NCI-H345 (cell line): ENCODE measurements at regions not wholly inside any gene's neighbourhood (a gene's known extent, or its start where the extent isn't known, plus 50 kb on each side); places are given as distances from the start of the nearest gene placed in this dataset.
"Not testable (repeated sequence)": the region's sequence is repeated elsewhere in the genome, so short reads cannot be mapped to it uniquely, and the experiment has no call there.

Experiments
- DNase-seq: peaks from one replicate; lab custom pipeline; 2025; lab: John Stamatoyannopoulos, UW

- DNase-seq = no peak
These were observed 327.6 kb upstream of the HTR1E start for GRCh38 chr6:86609549-86610388.

- not testable (repeated sequence) for DNase-seq
These were observed 334.0 kb upstream of the HTR1E start for GRCh38 chr6:86603364-86603763.

GRCh38 chr6:86602093-86602492 is 335.2 kb upstream of the HTR1E start:
- DNase-seq = not testable (repeated sequence)

GRCh38 chr6:86598969-86599368 is 338.4 kb upstream of the HTR1E start:
- not testable (repeated sequence) for DNase-seq

DNA sequence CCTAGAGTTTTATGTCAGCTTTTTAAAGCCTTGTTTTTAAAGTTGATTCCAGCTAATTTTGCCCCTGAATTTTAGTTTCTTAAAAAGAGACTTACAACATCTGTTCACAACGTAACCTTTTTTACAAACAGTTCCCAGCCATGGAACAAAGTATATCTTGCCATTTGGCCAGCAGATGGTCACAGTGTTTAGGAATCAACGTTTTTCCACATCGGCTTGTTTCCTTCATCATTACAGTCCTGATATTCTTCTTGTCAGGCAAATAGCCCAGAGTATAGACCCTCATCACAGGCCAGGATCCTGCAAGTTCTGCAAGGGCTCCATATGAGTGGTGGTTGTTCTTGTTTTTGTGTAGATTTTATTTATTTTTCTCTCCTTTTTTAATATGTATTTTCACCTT is 341.7 kb upstream of the HTR1E start:
- DNase-seq = no peak

GRCh38 chr6:86586195-86586594 is 351.1 kb upstream of the HTR1E start:
- no peak for DNase-seq

DNA sequence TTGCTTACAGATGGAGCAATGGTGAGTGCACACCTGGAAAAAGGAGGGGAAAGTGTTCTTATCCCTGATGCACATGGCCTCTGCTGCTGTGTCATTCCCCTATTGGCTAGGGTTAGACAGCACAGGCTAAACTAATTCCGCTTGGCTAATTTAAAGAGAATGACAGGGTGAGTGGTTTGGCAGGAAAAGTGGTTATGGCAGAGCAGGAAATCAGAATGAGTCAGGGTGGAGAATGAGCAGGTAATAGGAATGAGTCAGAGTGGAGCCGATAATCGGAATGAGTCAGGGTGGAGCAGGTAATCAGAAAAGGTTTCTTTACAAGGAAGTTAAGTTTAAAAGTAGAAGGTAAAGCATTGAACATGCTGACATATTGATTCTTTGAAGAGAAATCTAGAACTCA is 355.5 kb upstream of the HTR1E start:
- DNase-seq = no peak

- no peak for DNase-seq
These were observed 374.1 kb upstream of the HTR1E start for GRCh38 chr6:86563197-86563596.

GRCh38 chr6:86558318-86558717 is 379.0 kb upstream of the HTR1E start:
- DNase-seq = no peak

DNA sequence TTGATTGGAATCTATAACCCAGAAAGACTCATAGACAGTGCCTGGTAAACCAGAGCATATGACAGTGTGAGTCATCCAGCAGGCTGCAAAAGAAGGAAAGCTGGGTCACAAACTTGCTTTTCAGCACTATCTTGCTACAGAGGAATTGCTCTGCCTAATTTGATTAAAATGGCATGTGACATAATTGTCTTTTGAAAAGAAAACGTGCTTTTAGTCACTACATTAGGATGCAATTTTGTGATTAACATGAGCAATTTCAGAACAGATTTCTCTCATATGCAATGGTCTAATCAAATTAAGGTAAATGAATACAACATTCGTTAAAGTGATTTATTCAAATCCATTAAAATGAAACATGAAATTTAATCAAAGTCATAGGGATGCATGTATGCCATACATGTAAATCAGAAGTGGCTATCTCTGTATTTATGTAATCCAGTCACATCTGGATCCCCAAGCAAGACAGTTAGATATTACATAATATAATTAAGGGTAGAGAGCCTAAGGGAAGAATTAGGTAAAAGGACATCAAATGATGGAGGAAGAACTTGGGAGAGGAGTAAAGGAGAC is 400.0 kb upstream of the HTR1E start:
- no peak for DNase-seq

DNA sequence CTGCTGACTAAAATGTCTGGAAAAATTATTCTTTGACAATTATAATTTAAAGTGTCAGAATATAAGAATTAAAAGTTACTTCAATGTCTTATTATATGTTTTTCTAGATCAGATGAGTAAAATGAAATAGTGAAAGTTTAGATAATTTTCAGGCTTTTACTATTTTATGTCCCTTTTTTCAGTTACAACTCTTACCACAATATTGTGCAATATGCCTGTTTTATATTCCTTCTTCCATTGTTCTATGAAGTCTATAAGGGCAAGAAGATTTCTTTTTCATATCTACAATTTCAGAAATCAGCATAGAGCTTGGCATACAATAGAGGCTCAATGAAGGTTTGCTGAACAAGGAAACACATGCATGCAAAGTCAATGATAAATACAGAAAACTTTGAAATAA is 401.2 kb upstream of the HTR1E start:
- DNase-seq = no peak

GRCh38 chr6:86535100-86535499 is 402.2 kb upstream of the HTR1E start:
- DNase-seq = no peak

DNA sequence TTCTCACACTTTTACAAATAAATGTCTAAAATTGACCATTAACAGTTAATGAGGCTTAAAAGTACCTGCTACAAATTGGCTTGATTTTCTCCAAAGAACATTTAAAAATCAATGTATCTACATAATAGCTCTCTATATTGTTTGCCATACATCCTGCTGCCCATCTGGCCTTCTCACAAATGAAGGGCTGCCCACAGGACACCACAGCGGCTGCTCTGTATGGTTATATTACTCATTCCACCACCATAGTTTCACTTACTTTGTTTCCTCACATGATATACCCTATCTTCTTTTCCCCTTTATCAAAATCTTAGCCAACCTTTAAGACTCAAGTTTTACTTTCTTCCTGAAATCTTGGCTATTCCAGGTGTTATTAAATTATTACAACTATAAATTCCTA is 407.7 kb upstream of the HTR1E start:
- DNase-seq = no peak

DNA sequence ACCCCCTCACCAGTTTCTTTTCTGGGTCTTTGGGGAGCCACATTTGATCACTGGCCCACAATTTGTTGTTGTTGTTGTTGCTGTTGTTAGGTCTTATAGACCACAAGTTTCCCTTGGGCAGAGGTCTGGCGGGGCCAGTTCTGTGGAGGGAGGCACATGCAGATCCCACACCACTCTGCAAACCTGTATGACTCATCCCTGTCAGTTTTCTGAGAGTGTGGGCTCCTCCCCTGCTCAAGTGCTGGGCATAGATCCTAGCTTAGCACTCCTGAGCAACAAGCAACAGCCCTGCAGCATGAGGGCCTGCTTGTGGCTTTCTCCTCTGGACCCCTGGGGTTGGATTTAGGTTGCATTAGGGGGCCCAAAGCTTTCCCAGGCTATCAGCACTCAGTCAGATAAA is 411.1 kb upstream of the HTR1E start:
- no peak for DNase-seq

DNA sequence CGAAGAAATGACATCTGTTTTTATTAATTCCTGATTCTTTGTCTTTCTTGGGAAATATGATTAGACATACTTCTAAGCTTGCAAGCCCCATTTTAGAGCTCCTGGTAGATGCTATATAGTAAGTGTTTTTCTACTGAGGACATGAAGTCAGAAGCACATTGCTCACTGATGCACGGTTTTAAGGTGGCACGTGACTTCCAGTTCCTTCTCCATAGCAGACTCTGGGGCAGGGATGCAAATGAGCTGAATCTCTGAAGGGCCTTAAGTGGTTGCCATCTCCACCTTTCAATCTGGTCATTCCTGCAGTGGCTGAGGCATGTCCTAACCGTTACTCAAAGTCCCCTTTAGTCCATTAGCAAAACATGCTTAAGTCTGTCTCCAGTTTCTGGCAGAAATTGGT is 421.2 kb upstream of the HTR1E start:
- DNase-seq = no peak

DNA sequence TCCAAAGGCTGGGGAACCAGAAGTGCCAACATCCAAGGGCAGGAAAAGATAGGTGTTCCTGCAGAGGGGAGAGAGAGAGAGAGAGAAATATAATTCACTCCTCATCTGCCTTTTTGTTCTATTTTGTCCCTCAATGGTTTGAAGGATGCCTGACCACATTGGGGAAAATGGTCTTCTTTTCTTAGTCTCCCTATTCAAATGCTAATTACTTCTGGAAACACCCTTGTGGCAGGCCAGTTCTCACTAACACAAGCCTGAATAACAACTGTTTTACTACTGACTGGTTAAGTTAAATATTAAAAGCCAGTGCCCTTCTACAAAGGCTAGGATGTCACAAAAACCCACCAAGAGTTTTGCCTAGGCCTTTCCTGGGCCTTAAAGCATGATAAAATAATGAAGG is 425.4 kb upstream of the HTR1E start:
- DNase-seq = no peak

- no peak for DNase-seq
These were observed 429.1 kb upstream of the HTR1E start for GRCh38 chr6:86508230-86508629.

- DNase-seq = no peak
These were observed 434.8 kb upstream of the HTR1E start for GRCh38 chr6:86502497-86502896.

- no peak for DNase-seq
These were observed 437.3 kb upstream of the HTR1E start for GRCh38 chr6:86500035-86500434.

DNA sequence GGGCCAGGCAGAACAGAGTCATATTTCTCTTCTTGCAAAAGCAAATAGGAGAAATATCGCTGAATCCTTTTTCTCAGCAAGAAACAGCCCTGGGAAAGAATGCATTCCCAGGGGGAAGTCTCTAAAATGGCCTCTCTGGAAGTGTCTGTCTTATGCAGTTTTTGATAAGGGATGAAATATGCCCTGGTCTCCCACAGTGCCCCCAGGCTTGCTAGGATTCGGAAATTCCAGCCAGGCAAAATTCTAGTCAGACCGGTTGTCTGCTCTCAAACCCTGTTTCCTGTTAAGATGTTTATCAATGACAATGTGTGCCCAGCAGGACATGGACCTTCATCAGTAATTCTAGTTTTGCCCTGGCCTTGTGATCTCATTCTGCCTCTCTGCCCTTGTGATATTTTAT is 448.3 kb upstream of the HTR1E start:
- not testable (repeated sequence) for DNase-seq

GRCh38 chr6:86487660-86488221 is 449.6 kb upstream of the HTR1E start:
- DNase-seq = no peak

GRCh38 chr6:86478316-86478715 is 459.0 kb upstream of the HTR1E start:
- DNase-seq = not testable (repeated sequence)

- DNase-seq = no peak
These were observed 459.7 kb upstream of the HTR1E start for GRCh38 chr6:86477500-86478148.
